Naive thymus-derived CD4-positive, alpha-beta T cell (primary cell): ENCODE measurements at regions not wholly inside any gene's neighbourhood (a gene's known extent, or its start where the extent isn't known, plus 50 kb on each side); places are given as distances from the start of the nearest gene placed in this dataset.

ENCODE experiments used
- ATAC-seq: fragments of 150-1000 bp; cut with Tn5 transposase; 2 replicates; pipeline ENCODE4 v1.10.0; 2021; ENCODE audit warnings: mild to moderate bottlenecking, moderate library complexity
- CTCF ChIA-PET: fragments of 350-600 bp; sonication (Branson Sonifier 250); formaldehyde crosslinking; loops from one replicate; lab custom pipeline; 2021; ENCODE audit warnings: antibody characterized with exemption; lab: Charles Lee
- POLR2A ChIA-PET: fragments of 350-600 bp; sonication (Branson Sonifier 250); formaldehyde crosslinking; loops from one replicate; lab custom pipeline; 2021; ENCODE audit warnings: antibody characterized with exemption, inconsistent platforms; lab: Charles Lee
- DNase-seq, 9 donors: peaks; one replicate each; pipeline versions ENCODE4 v3.0.0 to v3.0.0-alpha.2; 2020 to 2022; ENCODE audit warnings: mixed read lengths in 1 of 9
- H3K27ac ChIP-seq: one replicate; pipeline ENCODE4 v1.7.0; 2013; ENCODE audit warnings: mild to moderate bottlenecking, low read depth, low read length, moderate library complexity
- H3K27me3 ChIP-seq, 2 donors: one replicate each; pipeline ENCODE4 v1.7.0; 2013; ENCODE audit warnings: low read length in 2 of 2, mild to moderate bottlenecking in 2 of 2, moderate library complexity in 2 of 2; ENCODE audit not compliant: control insufficient read depth in 2 of 2, insufficient read depth in 2 of 2
- H3K36me3 ChIP-seq, 3 experiments: 1 replicate in 2 of 3; 2 replicates in 1 of 3; pipeline ENCODE4 v1.7.0; 2013; ENCODE audit warnings: low read length in 3 of 3, mild to moderate bottlenecking in 3 of 3, moderate library complexity in 1 of 3; ENCODE audit not compliant: insufficient read depth in 3 of 3, control insufficient read depth in 2 of 3
- H3K4me1 ChIP-seq, 2 donors: one replicate each; pipeline ENCODE4 v1.7.0; 2013; ENCODE audit warnings: low read length in 2 of 2, mild to moderate bottlenecking in 2 of 2, moderate library complexity in 1 of 2; ENCODE audit not compliant: control insufficient read depth in 2 of 2, insufficient read depth in 2 of 2
- H3K4me3 ChIP-seq: 2 replicates; pipeline ENCODE4 v1.7.0; 2013; ENCODE audit warnings: mild to moderate bottlenecking, low read length
- H3K9me3 ChIP-seq, 3 experiments: 1 replicate in 2 of 3; 2 replicates in 1 of 3; pipeline ENCODE4 v1.7.0; 2013; ENCODE audit warnings: low read length in 3 of 3; ENCODE audit not compliant: control insufficient read depth in 2 of 3
- H3K27ac Mint-ChIP-seq, 9 donors: one replicate each; pipeline ENCODE4 v1.8.0; 2020 to 2022; ENCODE audit warnings: mixed read lengths in 9 of 9, mild to moderate bottlenecking in 8 of 9, moderate library complexity in 5 of 9, inconsistent platforms in 2 of 9
- H3K27me3 Mint-ChIP-seq, 5 donors: one replicate each; pipeline ENCODE4 v1.8.0; 2021 to 2022; ENCODE audit warnings: mixed read lengths in 5 of 5, mild to moderate bottlenecking in 1 of 5
- H3K36me3 Mint-ChIP-seq, 5 donors: one replicate each; pipeline ENCODE4 v1.8.0; 2020 to 2022; ENCODE audit warnings: mixed read lengths in 5 of 5, mild to moderate bottlenecking in 3 of 5, inconsistent platforms in 1 of 5
- H3K4me1 Mint-ChIP-seq, 7 donors: one replicate each; pipeline ENCODE4 v1.8.0; 2020 to 2022; ENCODE audit warnings: mixed read lengths in 7 of 7, mild to moderate bottlenecking in 3 of 7, inconsistent platforms in 1 of 7
- H3K4me3 Mint-ChIP-seq, 10 donors: one replicate each; pipeline ENCODE4 v1.8.0; 2020 to 2022; ENCODE audit warnings: mild to moderate bottlenecking in 10 of 10, mixed read lengths in 10 of 10, moderate library complexity in 6 of 10, inconsistent platforms in 2 of 10
- H3K9me3 Mint-ChIP-seq, 11 donors: one replicate each; pipeline ENCODE4 v1.8.0; 2020 to 2022; ENCODE audit warnings: mixed read lengths in 11 of 11, mild to moderate bottlenecking in 4 of 11, inconsistent platforms in 1 of 11, moderate library complexity in 1 of 11
- intact Hi-C, 2 donors: fragments of 100-400 bp; cut with micrococcal nuclease; formaldehyde crosslinking; loops; one replicate each; pipeline ENCODE4 v1.15.1; 2023

DNA sequence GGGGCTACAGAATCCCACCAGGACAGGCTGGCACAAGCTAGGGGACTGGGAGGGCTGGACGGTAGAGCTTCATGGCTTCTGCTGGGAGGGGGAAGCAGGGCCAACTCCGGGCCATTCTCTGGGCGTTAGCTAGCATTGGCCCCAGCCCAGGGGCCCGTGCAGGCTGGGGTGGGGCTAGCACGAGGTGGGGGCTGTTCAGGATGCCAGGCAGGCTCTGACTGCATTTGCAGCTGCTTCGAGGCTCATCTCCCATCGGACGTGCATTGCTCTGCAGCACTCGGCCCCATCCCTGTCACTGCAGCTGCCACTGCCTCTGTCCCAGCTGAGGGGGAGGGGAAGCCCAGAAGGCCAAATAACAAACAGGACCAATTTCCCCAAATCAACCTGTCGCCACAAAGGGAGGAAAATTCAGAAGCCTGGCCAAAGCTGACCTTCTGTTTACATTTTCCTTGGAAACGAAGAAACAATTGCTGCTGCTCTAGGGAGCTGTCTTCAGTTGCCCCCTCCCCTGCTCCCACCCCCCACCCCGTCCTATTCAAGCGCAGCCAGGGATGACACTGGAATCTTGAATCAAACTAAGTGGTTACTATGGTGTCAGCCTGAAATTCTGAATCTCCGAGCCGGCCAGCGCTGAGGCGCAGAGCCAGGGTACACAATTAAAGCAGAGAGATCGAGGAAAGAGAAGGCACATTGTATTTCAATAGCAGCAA lies 138.8 kb upstream of the PRR20G start:
- intact Hi-C loops: no loop called here
- Mint-ChIP-seq H3K9me3 (peaks cover 0 to 3% (median 0%) of the 10 kb centered on the region in 11 donors), H3K27ac (no peak overlapping the region), H3K36me3 (no peaks in the 10 kb centered on the region), H3K4me3 (no peak overlapping the region), H3K27me3 (peaks cover 21 to 90% (median 52%) of the 10 kb centered on the region in 5 donors), H3K4me1 (no peaks in the 10 kb centered on the region)
- H3K27me3 ChIP-seq: no peaks in the 10 kb centered on the region
- DNase-seq (peak in 1 of 9 donors; percentile 3), ATAC-seq (no peak)
- H3K36me3 ChIP-seq: no peaks in the 10 kb centered on the region
- ChIA-PET CTCF (no interaction called here), POLR2A (no interaction called here)
- H3K4me3 ChIP-seq: no peak overlapping the region
- no peak overlapping the region for H3K27ac ChIP-seq
- H3K4me1 ChIP-seq: no peaks in the 10 kb centered on the region
- no peaks in the 10 kb centered on the region for H3K9me3 ChIP-seq

DNA sequence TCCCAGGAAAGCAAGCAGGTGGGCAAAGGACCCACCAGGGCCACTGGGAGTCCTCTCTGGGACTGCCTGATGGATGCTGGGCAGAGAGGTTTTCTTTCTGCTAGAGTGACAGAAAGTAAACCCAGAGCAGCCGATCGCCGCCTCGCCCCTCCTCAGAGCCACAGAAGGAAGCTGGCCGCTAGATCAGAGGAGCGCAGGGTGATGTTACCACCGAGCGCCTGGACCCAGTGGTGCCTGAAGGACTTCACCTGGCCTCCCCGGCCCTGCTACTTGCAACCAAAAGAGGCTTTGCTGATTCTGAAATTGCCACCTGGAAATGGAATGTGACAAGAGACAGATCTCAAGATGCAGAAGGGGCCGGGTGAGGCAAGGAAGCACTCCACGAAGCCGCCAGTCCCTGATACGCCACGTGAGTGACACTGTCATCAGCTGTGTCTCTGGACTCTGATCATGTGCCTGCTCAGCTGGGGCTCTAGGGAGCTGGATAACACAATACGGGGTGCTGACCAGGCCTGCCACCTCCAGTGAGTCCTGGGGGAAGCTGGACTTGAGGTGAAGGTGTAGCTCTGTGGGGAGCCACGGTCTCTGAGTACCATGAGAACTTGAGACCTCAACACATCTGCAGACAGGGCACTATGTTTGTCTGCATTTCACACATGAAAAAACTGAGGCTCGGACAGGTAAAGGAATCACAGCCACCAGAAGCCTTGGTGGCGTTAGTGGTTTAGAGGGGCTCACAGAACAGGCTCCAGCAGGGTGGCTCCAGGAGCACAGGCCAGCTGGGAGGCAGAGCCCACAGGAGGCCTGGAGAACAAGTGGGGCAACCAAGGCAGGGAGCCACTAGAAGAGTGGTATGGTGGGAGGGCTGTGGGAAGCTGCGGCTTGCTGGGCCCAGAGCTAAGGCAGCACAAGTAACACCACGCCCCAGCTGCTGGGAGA lies 137.9 kb upstream of the PRR20G start:
- no peak overlapping the region for H3K27ac Mint-ChIP-seq
- Histone ChIP-seq H3K27me3 (no peaks in the 10 kb centered on the region), H3K9me3 (no peaks in the 10 kb centered on the region), H3K4me3 (no peak overlapping the region), H3K27ac (no peak overlapping the region), H3K4me1 (no peaks in the 10 kb centered on the region), H3K36me3 (no peaks in the 10 kb centered on the region)
- POLR2A ChIA-PET: no interaction called here
- H3K4me3 Mint-ChIP-seq: no peak overlapping the region
- DNase-seq (peak in 1 of 9 donors; percentile 6), ATAC-seq (no peak)
- H3K4me1 Mint-ChIP-seq: no peaks in the 10 kb centered on the region
- intact Hi-C loops: no loop called here
- H3K9me3 Mint-ChIP-seq: peaks cover 0 to 3% (median 0%) of the 10 kb centered on the region in 11 donors
- CTCF ChIA-PET: no interaction called here
- peaks cover 18 to 83% (median 43%) of the 10 kb centered on the region in 5 donors for H3K27me3 Mint-ChIP-seq
- H3K36me3 Mint-ChIP-seq: no peaks in the 10 kb centered on the region

DNA sequence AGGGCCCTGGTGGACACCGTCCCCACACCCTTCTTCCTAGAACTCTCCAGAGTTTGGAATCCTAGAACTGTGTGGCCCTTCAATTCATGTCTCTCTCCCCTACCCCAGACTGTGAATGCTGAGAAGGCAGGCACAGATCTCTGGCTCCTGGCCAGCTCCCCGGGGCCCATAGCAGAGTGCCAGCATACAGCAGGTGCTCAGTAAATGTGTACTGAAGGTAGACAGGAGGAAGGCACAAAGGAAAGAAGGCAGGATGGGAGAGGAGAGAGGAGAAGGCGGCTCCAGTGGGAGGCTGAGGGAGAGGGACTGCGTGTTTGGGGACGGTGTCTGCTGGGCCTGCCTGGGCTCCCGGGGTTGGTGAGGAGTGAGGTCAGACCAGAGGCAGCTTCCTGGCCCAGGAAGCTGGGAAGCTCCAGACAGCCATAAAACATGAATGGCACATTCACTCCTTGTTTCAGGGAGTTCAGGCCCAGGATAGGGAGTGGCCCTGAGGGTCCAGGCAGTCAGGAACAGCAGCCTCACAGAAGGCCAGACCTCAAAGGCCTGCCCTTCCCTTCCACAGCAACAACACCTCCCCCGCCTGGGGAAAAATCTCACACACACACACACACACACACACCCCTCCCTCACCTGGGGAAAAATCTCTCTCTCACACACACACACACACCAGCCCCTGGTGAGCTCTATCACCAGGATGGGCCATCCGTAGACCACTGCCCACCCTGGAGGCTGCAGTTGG lies 137.1 kb upstream of the PRR20G start:
- H3K27me3 ChIP-seq: no peaks in the 10 kb centered on the region
- peaks cover 0 to 3% (median 0%) of the 10 kb centered on the region in 11 donors for H3K9me3 Mint-ChIP-seq
- no peak for DNase-seq

DNA sequence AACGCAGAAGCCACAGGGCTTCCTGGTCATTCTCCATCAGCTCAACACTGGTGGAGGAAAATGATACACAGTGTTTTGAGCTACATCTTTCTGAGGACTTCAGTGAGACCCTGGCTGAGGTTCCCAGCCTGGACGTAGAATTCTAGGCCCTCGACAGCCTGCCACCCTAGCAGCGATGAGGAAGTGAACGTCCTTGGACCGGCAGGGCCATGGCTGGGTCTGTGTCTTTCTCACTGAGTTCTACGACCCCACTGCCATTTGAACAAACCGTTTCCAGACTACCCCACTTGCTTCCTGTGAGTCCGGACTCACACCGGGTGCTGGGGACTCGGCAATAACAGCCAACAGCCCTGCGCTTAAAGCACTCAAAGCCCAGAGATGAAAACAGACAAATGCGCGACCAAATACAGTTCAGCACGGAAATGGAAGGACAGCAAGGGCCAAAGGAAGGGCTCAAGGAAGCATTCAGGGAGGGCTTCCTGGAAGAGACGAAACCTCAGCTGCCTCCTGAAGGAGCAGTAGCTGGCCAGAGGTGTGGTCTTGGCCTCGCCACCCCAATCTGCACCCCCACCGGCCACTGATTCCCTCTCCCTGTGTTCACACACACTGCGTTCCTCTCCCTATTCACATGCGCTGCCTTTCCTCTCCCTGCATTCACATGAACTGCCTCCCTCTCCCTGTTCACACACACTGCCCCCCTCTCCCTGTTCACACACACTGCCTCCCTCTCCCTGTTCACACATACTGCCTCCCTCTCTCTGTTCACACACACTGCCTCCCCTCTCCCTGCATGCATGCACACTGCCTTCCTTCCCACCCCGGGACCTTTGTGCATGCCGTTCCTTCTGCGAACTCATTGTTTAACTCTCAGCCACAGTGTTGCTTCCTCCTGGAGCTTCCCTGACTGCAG lies 136.3 kb upstream of the PRR20G start:
- Mint-ChIP-seq H3K4me1 (no peaks in the 10 kb centered on the region), H3K36me3 (no peaks in the 10 kb centered on the region), H3K9me3 (peaks cover 0 to 3% (median 0%) of the 10 kb centered on the region in 11 donors), H3K27ac (no peak overlapping the region), H3K4me3 (no peak overlapping the region), H3K27me3 (peaks cover 18 to 81% (median 36%) of the 10 kb centered on the region in 5 donors)
- no peaks in the 10 kb centered on the region for H3K9me3 ChIP-seq
- H3K4me1 ChIP-seq: no peaks in the 10 kb centered on the region
- no peak for DNase-seq
- intact Hi-C loops: no loop called here
- H3K4me3 ChIP-seq: no peak overlapping the region
- H3K27ac ChIP-seq: no peak overlapping the region
- H3K36me3 ChIP-seq: no peaks in the 10 kb centered on the region
- POLR2A ChIA-PET: no interaction called here
- H3K27me3 ChIP-seq: no peaks in the 10 kb centered on the region
- no peak for ATAC-seq
- CTCF ChIA-PET: no interaction called here

More for the DNA sequence above, 137.1 kb upstream of the PRR20G start:
- H3K4me1 Mint-ChIP-seq: no peaks in the 10 kb centered on the region
- no peaks in the 10 kb centered on the region for H3K36me3 ChIP-seq
- POLR2A ChIA-PET: no interaction called here
- no peak overlapping the region for H3K27ac Mint-ChIP-seq
- CTCF ChIA-PET: no interaction called here
- peaks cover 18 to 81% (median 39%) of the 10 kb centered on the region in 5 donors for H3K27me3 Mint-ChIP-seq
- intact Hi-C loops: no loop called here
- no peaks in the 10 kb centered on the region for H3K36me3 Mint-ChIP-seq
- ATAC-seq: no peak
- no peaks in the 10 kb centered on the region for H3K4me1 ChIP-seq
- no peaks in the 10 kb centered on the region for H3K9me3 ChIP-seq
- no peak overlapping the region for H3K4me3 ChIP-seq
- no peak overlapping the region for H3K27ac ChIP-seq
- no peak overlapping the region for H3K4me3 Mint-ChIP-seq

DNA sequence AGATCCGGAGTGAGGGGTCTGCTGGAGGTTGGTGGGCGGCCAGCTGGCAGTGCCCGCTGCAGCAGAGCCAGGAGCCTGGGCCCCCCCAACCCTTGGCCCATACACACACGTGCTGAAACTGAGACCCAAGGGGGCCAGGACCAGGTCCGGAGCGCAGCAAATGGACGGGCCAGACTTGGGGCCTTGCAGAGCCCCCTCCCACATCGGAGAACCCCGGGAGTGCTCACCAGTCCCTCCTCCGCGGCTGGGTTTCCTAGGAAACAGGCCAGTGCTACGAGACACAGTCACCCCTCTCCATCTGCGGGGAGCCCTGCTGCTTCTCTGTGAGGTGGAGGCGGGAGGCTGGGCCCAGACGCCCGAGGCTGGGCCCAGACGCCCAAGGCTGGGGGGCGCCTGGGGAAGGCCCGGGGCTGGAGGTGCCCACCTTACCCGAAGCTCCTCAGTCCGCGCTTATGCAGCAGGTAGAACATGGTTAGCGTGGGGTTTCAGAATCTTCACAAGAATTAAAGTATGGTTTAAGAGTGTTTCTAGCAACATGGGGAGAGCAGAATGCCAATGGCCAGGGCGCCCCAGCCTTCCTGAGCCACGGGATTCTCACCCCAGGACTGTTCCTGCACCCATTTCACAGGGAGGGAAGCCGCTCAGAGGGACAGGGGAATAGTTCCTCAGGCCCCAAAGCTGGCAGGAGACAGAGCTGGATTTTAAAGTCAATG lies 135.0 kb upstream of the PRR20G start:
- CTCF ChIA-PET: no interaction called here
- no peaks in the 10 kb centered on the region for H3K36me3 Mint-ChIP-seq
- POLR2A ChIA-PET: no interaction called here

More for the DNA sequence above, 135.0 kb upstream of the PRR20G start:
- ATAC-seq (no peak), DNase-seq (no peak)
- Histone ChIP-seq H3K4me1 (no peaks in the 10 kb centered on the region), H3K36me3 (no peaks in the 10 kb centered on the region), H3K4me3 (no peak overlapping the region), H3K27me3 (no peaks in the 10 kb centered on the region), H3K27ac (no peak overlapping the region), H3K9me3 (no peaks in the 10 kb centered on the region)
- Mint-ChIP-seq H3K4me1 (no peaks in the 10 kb centered on the region), H3K27me3 (peaks cover 12 to 79% (median 34%) of the 10 kb centered on the region in 5 donors), H3K9me3 (no peaks in the 10 kb centered on the region), H3K27ac (no peak overlapping the region), H3K4me3 (no peak overlapping the region)
- intact Hi-C loops: no loop called here
